ENCODE measurements at regions not wholly inside any gene's neighbourhood (a gene's known extent, or its start where the extent isn't known, plus 50 kb on each side); places are given as distances from the start of the nearest gene placed in this dataset.

DNA sequence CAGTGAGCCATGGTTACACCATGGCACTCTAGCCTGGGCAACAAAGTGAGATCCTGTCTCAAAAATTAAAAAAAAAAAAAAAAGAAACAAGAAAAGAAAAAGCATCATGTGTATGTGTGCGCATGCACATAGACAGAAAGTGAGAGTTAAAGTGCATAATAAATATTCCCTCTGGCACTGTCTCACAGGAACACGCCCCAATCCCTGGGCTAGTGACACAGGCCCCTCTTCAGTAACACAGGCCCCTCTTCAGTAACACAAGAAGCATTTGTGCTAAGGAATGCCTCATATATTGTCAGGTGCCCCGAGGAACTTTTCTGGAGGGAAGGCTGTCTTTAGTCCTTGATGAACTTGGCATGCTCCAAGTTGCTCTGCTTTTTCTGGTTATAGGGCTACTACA lies 57.5 kb downstream of the RPL27A start:
- DNase-seq (ENCODE audit: low read depth, low spot score), result no peak

DNA sequence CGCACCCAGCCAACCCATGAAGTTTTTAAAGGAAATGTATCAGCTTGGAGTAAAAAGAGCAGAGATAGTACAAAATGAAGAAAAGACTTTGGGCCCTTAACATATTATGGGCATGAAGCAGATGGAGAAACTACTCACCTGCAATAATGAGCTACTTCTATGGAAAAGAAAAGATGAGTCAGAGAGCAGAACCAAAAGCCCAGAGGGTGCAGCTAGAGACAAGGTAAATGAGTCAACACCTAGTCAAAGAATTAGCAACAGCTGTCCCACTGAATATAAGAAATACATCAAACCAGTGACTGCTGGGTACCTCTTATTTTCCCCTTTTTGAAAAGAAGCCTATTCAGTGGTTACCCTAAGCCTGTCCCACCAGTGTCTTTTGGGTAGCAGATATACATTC lies 61.8 kb downstream of the RPL27A start:
- no peak for DNase-seq (ENCODE audit: low read depth, low spot score)

DNA sequence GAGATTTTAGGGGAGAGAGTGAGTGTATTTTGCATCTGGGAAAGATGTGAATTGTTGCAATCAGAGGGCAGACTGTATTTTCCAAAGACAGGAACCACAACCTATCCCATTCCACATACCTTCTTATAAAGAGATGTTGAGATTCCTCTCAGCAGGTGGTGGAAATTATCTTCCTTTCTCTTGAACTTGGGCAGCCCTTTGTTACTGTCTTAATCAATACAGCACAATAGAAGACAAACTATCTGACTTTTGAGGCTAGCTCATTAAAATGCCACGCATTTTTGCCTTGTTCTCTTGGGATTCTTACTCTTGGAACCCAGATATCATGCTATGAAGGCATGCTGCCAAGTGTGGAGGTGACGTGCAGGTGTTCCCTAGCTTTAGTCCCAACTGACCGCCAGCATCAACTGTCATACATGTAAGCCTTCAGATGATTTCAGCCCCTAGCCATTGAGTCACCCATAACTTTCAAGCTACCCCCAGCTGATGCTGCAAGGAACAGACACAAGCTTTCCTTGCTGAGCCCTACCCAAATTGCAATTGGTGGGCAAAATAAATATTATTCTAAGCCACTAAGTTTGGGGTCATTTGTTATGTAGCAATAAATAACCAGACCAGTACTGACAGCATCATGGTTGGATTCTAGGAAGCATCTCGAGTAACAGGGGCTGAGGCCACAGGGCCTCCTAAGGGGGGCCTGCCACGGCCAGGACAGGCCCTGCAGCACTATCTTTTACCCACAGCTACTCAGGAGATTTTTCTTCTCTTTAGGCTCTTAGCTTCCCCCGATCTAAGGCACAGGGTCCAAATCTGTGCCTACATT lies 63.0 kb downstream of the RPL27A start:
- DNase-seq (ENCODE audit: low read depth, low spot score), result no peak

DNA sequence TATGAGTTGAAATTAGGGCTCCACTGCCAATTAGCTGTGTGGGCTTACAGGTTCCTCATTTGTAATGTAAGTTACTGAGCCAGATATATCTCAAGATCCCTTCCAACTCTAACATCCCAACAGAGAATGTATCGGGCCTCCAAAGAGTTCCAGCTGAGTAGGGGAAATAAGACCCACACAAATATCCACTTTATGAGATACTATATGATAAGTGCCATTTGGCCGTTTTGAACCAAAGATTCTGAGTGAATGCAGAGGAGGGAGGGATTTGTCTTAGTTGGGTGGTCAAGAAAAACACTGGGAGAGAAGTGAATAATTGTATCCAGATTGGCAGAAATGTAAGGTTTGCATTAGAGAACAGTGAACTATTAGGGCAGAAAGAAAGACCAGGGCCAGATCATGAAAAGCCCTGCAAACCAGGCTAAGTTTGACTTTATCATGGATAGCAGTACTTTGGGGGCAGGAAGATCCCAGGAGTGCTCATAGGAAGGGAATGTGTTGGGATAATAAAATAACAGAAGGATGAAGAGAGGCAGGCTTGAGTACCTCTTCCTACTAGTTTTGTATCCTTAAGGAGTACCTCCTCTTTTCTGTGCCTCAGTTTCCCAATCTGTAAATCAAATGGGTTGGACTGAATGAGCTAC lies 63.9 kb downstream of the RPL27A start:
- DNase-seq (ENCODE audit: low read depth, low spot score), result no peak

DNA sequence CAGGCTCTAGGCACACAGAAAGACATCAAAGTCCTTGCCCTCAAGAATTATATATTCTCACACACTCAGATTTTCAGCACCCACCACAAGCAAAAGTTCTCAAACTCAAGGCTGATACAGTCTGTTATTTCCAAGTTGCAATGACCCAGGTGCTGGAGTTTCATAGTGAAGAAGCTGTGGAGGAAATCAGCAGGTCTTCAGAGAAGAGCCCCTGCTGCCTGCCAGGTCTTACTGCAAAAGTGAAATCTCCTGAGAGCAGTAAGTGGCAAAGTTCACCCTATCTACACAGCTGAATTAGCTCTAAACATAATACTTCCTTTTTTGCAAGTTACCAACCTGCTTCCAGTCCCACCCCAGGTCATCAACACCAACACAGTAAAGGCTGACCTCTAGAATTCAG lies 64.6 kb downstream of the RPL27A start:
- no peak for DNase-seq (ENCODE audit: low read depth, low spot score)

DNA sequence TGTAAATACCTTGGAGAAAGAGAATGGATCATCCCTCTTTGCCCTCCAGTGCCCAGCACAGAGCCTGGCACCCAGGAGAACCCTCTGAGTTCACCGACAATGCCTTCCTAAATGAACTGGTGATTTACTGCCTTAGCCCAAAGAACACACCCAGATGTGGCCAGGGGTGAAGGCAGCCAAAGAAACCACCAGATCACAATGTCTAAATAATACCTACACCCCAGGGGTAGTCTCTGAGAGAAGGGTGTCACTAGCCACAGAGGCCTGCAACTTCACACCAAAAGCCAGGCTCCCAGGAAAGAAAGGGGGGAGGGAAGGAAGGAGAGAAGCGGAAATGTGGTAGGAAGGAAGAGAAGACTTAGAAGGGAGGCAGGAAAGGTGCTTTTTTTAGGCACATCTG lies 65.7 kb downstream of the RPL27A start:
- DNase-seq (ENCODE audit: low read depth, low spot score), result no peak

DNA sequence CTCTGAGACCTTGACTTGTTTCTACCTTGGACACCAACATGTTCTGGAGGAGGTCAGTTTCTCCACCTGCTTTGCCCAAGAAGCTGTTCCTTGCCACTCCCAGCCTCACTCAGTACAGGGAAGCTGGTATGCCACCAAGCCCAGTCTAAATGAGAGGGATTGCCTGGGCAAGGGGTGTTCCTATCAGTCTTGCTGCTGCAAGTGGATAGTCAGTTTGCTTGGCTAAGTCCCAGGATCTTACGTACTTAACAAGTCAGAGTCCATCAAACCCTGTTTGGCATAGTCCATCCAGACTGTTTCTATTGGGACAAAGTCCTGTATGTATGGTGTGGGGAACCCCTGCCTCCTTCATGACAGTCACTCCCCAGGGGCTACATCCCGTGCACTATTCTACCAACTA lies 66.6 kb downstream of the RPL27A start:
- DNase-seq (ENCODE audit: low read depth, low spot score), result no peak

DNA sequence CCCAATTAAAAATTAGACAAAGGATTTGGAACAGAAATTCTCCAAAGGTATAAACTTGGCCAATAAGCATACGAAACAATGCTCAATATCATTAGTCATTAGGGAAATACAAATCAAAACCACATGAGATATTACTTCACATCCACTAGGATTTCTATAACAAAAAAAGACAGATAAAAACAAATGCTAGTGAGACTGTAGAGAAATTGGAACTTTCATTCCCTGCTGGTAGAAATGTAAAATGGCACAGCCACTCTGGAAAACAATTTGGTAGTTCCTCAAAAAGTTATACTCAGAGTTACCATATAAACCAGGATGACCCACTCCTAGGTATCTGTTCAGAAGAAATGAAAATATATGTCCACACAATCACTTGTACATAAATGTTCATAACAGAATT lies 71.6 kb downstream of the RPL27A start:
- no peak for DNase-seq (ENCODE audit: low read depth, low spot score)

DNA sequence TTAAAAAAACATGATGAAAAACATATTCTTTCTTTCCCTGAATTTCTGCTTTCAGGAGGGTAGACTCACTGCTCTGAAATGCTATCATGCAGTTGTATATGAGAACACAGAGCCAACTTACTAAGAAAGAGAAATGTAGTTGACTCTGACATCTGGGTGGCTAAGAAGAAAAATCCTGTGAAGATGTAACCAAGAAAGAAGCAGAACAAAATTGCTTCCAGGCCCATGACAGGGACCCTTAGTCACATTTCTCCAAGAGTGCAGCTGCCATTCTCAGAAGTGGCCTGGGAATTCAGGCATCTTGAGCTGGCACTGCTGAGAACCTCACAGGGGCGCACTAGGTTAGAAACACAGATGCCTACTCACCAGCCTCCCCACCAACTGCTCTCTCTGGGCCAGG lies 73.6 kb downstream of the RPL27A start:
- no peak for DNase-seq (ENCODE audit: low read depth, low spot score)

DNA sequence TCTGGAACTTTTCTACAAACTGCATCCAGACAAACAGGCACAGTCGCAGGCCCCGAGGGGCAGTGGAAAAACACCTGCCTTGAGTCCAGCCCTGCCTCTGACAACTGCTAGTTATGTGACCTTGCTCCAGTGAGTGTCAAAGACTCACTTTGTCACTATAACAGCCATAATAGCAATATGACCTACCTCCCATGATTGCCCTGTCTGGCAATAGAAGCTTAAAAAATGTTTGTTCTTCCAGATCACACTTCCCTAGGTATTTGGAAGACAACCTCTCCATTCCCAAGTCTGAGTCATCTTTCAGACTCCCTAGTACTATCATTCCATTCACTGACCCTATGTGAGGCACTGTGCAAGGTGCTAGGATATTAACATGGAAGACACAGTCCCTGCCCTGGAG lies 74.5 kb downstream of the RPL27A start:
- DNase-seq (ENCODE audit: low read depth, low spot score), result no peak

DNA sequence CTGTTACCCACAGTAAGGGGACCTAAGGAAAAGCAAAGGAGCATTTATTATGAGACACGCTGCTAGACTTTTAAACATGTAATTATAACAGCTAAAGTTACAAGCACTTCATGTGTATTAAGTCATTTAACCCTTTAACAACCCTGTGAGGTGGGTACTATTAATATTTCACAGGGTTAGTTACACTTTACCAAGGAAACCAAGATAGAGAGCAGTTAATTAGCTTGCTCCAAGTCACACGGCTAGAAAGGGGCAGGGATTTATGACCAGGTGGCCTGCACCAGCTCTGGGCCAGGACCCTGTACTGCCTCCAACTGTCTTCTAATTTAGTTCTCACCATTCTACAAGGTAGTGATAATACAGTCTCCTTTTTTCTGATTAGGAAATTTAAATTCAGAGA lies 74.9 kb downstream of the RPL27A start:
- DNase-seq (ENCODE audit: low read depth, low spot score), result no peak

DNA sequence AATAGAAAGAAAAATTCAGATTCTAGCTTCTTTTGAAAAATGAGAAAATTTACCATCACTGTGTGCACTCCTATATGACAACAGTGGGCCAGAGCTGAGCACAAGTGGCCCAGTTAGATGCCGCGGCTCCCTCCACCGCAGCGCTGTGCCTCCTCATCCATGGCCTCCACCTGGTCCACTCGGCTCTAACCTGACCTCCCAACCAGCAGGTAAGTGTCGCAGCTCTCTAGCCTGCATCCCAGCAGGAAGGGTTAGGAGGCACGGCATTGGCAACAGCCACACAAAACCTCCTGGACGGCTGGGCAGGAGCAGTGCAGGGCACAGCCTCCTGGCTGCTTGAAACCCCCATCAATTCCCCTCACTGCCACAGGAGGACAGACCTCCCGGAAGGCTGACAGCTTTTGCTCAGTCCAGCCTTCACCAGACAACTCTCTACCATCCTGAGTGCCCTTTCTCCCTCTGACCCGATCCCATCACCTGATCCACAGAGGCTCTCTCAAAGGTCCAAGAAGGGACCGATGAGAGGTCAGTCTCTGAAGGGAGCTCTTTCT lies 76.1 kb downstream of the RPL27A start:
- DNase-seq (ENCODE audit: low read depth, low spot score), result no peak

DNA sequence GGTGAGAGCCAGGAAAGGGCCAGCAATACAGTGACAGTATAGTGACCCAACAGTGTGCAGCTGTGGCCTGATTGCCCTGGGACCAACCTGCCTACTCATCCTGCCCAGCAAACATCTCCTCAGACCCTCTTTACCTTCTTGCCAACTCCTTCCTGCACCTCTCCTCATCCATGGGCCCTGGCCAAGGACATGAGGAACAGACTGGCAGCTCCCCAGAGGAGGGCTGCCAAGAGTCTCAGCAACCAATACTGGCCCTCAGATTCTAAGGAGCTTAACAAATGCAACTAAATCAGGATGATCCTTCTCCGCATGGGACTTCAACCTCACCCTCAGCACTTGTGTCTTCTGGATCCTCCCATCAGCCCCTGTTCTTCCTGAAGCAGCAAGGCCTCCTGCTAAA lies 77.0 kb downstream of the RPL27A start:
- DNase-seq (ENCODE audit: low read depth, low spot score), result no peak

DNA sequence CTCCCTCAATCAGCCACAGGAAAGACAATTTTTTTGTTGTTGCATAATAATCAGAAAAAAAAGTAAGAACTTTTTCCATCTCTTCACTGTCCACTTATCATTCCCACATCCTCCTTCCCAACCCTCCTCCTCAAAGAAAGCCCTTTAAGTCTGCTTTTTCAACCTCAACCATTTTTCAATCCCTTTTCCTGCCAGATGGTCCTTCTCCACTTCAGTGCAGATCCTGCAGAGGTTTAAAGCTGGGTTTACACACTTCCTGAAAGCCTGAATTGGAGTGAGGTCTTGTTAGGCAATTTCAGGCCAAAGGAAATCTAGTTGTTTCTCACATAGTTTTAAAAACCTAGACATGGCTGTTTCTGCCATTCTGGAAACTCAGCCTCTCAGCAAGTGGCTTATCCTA lies 78.3 kb downstream of the RPL27A start:
- no peak for DNase-seq (ENCODE audit: low read depth, low spot score)

DNA sequence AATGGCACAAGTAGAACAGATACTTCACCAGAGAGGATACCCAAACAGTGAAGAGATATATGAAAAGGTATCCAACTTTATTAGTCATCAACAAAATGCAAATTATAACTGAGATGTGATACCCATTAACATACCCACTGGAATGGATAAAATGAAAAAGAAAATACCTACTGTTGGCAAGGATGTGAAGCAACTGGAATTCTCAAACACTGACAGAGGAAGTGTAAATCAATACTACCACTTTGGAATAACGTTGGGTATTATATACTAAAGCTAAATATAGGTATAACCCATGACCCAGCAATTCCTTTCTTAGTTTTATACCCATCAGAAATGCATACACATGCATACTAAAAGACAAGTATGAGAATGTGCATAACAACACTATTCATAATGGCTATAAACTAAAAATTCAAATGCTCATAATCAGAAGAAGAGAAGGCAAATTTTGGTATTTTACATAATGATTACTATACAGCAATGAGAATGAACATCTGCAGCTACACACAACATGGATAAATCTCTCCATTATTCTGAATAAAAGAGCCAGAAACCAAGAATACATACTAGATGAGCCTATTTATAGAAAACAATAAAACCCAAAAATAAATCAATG lies 80.6 kb downstream of the RPL27A start:
- no peak for DNase-seq (ENCODE audit: low read depth, low spot score)

DNA sequence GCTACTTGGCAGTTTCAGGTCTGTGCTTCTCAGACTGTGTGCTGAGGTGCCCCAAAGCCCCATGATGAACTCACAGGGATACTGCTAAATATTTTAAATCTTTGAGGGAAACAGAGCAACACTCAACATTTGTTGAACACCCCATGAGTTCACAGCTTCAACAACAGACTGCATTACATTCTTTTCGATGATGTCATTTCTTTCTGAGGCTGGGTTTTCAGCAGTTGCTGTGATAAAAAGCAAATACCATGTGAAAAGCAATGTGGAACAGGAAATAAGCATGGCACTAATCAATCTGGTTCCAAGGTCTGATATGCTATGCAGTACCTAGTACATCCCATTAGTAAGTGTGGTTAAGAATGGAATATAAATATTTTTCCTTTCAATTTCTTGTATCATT lies 82.7 kb downstream of the RPL27A start:
- DNase-seq (ENCODE audit: low read depth, low spot score), result no peak

DNA sequence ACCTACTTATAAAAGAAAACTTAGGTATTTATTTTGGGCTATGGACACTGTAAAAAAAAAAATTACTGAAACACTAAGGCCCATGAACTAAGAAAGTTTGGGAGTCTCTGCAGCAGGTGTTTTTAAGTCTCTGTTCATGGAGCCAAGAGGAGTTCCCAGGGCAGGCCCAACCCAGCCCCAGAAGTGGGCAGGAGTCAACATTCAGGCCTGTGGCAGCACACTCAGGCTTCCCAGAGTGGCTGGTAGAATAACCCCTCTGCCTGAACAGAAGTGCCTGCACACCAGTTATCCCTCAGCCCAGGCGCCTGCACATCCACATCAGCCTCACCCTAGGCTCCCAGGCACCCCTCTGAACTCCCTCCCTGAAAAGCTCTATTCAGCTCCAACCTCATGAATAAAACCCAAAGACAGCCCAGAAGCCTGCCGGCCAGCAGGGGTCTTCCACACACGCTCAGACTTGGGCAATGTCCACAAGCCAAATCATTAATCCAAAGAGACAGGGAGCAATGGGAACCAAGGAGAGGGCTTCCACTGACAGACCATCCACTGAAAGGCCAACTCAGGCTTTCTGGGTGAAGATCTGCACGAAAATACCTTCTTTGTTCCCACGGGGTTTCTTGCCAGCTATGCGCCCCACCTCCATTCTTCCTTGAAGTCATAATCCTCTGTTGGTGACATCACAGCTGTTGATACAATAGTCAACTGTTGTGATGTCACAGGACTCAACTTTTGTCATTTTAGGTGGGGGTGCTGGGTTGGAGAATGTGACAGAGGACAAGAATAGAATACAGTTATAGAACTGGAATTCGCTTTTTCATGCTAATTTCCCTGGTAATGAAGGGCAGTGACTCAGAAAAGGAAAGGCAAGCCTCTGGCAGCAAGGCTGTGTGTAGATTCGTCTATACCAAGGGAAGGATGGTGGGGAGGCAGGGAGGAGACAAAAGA lies 83.7 kb downstream of the RPL27A start:
- no peak for DNase-seq (ENCODE audit: low read depth, low spot score)

DNA sequence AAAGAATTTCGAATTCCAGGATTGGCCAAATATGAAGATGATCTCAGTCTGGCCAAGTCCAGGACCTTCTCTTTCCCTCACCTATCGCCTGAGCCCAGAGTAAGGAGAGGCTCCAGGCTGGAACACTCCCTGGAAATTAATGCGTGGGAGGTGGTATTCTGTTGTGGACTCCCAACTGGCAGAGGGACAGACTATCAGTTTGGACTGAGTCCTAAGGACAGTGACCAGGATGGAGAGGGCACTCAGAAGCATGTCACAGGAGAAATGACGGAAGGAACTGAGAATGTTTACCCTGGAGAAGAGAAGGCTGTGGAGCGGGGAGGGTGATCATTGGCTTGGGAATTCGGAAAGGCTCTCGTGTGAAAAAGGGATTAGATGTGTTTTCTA lies 84.4 kb downstream of the RPL27A start:
- DNase-seq (ENCODE audit: low read depth, low spot score), result no peak

DNA sequence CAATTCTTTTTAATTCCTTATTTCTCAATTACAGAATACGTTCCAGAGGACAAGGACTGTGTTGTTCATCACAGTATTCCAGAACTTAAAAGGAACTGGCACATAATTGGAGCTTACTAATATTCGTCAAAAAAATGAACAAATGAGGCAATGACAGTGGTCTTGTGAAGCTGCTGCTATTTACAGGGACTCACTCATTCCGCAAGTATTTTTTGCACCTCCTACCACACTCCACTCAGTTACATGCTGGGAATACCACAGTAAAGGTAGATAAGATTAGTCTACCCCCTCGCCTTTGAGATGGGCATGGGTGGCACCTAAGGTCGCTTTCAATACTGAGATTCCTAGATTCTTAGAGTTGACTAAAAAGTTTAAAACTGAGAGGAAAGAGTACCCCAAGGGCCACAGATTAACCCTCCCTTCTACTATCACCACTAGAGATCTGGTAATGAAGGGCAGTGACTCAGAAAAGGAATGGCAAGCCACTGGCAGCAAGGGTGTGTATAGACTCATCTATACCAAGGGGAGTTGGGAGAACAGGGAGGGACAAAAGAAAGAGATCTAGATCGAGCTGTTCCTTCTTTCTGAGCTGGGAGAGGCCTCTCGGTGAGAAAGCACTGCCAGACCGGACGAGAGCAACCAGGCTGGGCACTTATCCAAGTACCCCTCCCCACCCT lies 85.0 kb downstream of the RPL27A start:
- no peak for DNase-seq (ENCODE audit: low read depth, low spot score)

DNA sequence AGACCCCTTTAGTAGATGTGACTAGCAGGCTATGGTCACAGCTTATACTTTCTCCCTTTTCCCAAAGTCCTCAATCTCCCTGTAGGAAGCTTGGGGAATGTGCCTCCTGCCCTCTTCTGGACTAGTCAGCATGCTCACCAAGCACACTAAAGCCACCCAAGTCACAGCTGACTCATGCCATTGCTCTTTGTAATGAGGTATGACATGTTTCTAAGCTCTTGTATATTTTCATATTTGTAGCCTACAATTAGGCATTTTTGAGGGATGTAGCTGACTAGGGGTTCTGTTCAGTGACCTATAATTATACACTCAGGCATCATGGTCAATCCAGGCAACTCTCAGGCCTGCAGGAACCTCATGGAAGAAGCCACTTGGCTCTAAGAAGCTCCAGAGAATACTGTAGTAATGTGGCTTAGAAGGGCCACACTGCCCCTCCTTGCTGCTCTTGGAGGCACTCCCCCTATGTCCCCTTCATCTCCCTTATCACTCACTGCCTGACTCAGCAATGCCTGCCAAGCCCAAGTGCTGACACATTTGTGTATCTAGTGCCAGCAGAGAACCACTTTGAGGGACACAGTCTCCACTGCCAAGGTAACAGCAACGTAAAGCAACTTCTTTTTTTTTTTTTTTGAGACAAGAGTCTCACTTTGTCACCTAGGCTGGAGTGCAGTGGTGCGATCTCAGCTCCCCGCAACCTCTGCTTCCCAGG lies 86.2 kb downstream of the RPL27A start:
- no peak for DNase-seq (ENCODE audit: low read depth, low spot score)
